ENCODE measurements at regions not wholly inside any gene's neighbourhood (a gene's known extent, or its start where the extent isn't known, plus 50 kb on each side); places are given as distances from the start of the nearest gene placed in this dataset.

DNA sequence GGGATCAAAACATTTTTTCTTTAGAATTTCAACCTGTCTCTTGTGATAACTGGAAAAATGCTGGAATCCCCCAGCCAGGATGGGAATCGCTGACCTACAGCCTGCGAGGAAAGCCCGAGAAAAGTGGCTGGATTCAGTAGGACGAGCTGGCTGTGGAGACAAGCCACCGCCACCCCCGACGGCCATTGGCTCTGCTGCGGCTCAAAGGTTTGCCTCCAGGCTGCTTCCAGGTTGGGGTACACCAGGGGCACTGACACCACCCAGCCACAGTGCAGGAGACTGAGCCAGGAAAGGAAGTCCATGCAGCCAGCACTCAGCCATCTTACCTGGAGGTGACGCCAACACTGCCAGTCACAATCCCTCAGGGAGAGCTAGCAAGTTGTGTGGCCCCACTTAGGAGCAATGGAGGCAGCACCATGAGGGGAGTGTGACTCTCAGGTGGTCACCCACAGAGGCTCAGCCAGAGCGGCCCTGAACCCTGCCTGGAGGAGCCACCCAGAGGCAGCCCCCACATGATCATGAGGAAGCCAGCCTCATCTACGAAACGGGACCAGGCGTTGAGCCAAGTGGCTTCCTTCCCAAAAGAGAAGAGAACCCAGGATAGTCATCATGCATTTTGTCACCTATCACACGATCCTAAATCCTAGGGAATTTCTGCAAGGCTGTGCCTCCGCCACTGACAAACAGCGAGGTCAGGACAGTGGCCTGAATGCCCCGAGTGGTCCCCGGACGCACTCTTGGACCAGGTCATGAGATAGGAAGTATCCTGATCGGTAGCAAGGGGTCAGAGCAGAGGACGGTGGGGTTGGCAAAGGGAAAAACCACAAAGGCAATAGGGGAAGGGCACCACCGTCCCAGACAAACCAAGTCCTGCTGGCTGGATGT is 84.8 kb downstream of the RBFOX3 start:
- H3K4me3 ChIP-seq (ENCODE audit: low read length), result no peak overlapping the region
- peaks cover 100% of the 10 kb centered on the region for H3K27me3 ChIP-seq (ENCODE audit: low read length)
- H3K4me1 ChIP-seq (ENCODE audit: insufficient read depth, low read length), result no peaks in the 10 kb centered on the region
- POLR2A ChIA-PET (ENCODE audit: unreplicated experiment), result no interaction called here
- no TSS peak for BruUV-seq (replicated peaks)
- H3K9ac ChIP-seq (ENCODE audit: low read length), result no peak overlapping the region
- CTCF ChIA-PET, result no interaction called here
- TF ChIP-seq EZH2 (IDR thresholded peaks at IDR 0.05; ENCODE audit: low read length, unreplicated experiment), result no peak
- TF ChIP-seq, protein P1, sequence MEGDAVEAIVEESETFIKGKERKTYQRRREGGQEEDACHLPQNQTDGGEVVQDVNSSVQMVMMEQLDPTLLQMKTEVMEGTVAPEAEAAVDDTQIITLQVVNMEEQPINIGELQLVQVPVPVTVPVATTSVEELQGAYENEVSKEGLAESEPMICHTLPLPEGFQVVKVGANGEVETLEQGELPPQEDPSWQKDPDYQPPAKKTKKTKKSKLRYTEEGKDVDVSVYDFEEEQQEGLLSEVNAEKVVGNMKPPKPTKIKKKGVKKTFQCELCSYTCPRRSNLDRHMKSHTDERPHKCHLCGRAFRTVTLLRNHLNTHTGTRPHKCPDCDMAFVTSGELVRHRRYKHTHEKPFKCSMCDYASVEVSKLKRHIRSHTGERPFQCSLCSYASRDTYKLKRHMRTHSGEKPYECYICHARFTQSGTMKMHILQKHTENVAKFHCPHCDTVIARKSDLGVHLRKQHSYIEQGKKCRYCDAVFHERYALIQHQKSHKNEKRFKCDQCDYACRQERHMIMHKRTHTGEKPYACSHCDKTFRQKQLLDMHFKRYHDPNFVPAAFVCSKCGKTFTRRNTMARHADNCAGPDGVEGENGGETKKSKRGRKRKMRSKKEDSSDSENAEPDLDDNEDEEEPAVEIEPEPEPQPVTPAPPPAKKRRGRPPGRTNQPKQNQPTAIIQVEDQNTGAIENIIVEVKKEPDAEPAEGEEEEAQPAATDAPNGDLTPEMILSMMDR (conservative IDR thresholded peaks at IDR 0.05; ENCODE audit: low read depth, low read length), result no peak
- TF ChIP-seq EZH2phosphoT487 (IDR thresholded peaks at IDR 0.05; ENCODE audit: borderline replicate concordance, low read length), result no peak
- intact Hi-C loops (cut with micrococcal nuclease), result no loop called here
- no peaks in the 10 kb centered on the region for H3F3A ChIP-seq (ENCODE audit: low read length, unreplicated experiment)
- H4K20me1 ChIP-seq (ENCODE audit: low read length), result no peaks in the 10 kb centered on the region
- H3K36me3 ChIP-seq (ENCODE audit: low read depth, low read length), result no peaks in the 10 kb centered on the region
- DNase-seq, result no peak
- H2AFZ ChIP-seq (ENCODE audit: low read length), result no peak overlapping the region
- H3K9me2 ChIP-seq (replicated peaks; ENCODE audit: low read length), result no peaks in the 10 kb centered on the region
- no peaks in the 10 kb centered on the region for H3K79me2 ChIP-seq (ENCODE audit: low read length)
- H3K9me3 ChIP-seq (ENCODE audit: low read length), result no peaks in the 10 kb centered on the region
- ATAC-seq, result no peak
- H3K4me2 ChIP-seq (ENCODE audit: low read length), result no peak overlapping the region
- no peak overlapping the region for H3K27ac ChIP-seq (ENCODE audit: low read length)

DNA sequence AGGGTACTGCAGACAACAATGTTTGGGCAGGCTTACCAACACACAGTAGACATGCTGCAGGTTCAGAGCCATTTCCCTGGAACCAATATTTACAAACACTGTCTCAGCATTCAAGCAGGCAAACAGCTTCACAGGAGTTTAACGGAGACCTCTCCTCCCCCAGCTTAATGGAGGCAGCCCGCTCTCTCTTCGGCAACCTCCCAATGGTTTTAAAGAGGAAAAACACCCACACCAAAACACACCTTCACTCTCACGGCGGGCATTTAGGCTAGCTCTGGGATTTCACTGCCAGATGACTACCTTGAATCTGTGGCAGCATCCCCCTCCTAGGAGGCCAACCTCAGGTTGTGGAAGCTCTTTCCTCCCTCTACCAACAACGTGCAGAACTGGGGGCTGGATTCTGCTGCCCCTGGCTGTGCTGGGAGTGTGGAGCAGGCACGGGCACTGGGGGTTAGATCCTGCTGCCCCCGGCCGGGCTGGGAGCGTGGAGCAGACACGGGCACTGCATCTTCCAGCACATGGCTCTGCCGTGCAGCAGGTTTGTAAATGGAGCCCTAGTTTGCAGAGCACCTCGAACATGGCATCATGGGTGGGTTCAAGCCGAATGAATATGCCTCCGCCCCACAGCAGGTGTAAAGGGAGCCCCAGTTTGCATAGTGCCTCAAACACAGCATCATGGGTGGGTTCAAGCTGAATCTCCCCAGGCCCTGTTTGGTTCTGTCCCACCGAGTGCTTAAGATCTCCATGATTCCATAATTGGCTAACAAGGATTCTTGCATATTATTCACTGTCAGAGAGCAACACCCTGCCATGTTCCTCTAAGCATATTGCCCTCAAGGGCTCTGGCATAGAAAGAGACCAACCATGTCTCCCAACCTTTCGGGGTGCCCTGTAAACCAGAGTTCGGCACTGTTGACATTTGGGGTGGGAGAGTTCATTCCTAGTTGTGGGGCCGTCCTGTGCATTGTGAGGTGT is 86.4 kb downstream of the RBFOX3 start:
- no peak overlapping the region for H2AFZ ChIP-seq (ENCODE audit: low read length)

More for the DNA sequence above, 86.4 kb downstream of the RBFOX3 start:
- ATAC-seq, result no peak
- intact Hi-C loops (cut with micrococcal nuclease), result no loop called here
- Histone ChIP-seq H3K27ac (ENCODE audit: low read length) (no peak overlapping the region), H3K27me3 (ENCODE audit: low read length) (peaks cover 100% of the 10 kb centered on the region), H3K4me2 (ENCODE audit: low read length) (no peak overlapping the region), H4K20me1 (ENCODE audit: low read length) (no peaks in the 10 kb centered on the region), H3K9me3 (ENCODE audit: low read length) (no peaks in the 10 kb centered on the region), H3K4me3 (ENCODE audit: low read length) (no peak overlapping the region), H3K9ac (ENCODE audit: low read length) (no peak overlapping the region), H3K79me2 (ENCODE audit: low read length) (no peaks in the 10 kb centered on the region), H3F3A (ENCODE audit: low read length, unreplicated experiment) (no peaks in the 10 kb centered on the region), H3K4me1 (ENCODE audit: insufficient read depth, low read length) (no peaks in the 10 kb centered on the region), H3K36me3 (ENCODE audit: low read depth, low read length) (no peaks in the 10 kb centered on the region), H3K9me2 (replicated peaks; ENCODE audit: low read length) (no peaks in the 10 kb centered on the region)
- BruUV-seq (replicated peaks), result no TSS peak
- no peak for DNase-seq
- ChIA-PET POLR2A (ENCODE audit: unreplicated experiment) (no interaction called here), CTCF (no interaction called here)
- TF ChIP-seq, protein P1 (conservative IDR thresholded peaks at IDR 0.05; ENCODE audit: low read depth, low read length), result no peak
- TF ChIP-seq EZH2phosphoT487 (IDR thresholded peaks at IDR 0.05; ENCODE audit: borderline replicate concordance, low read length) (no peak), EZH2 (IDR thresholded peaks at IDR 0.05; ENCODE audit: low read length, unreplicated experiment) (no peak)
